ENCODE measurements at regions not wholly inside any gene's neighbourhood (a gene's known extent, or its start where the extent isn't known, plus 50 kb on each side); places are given as distances from the start of the nearest gene placed in this dataset.

GRCh38 chr22:48832592-48832991 lies 995.1 kb downstream of the BRD1 start:
- no peak for TF ChIP-seq POLR2A (IDR thresholded peaks at IDR 0.05; ENCODE audit: extremely low read depth, insufficient read length)
- TF ChIP-seq CTCF (IDR thresholded peaks at IDR 0.05; ENCODE audit: low read depth, low read length): no peak
- TF ChIP-seq MYC (IDR thresholded peaks at IDR 0.05; ENCODE audit: low read depth, low read length): no peak

Data from NB4 (cell line).